CD8-positive, alpha-beta memory T cell (primary cell): ENCODE measurements at regions not wholly inside any gene's neighbourhood (a gene's known extent, or its start where the extent isn't known, plus 50 kb on each side); places are given as distances from the start of the nearest gene placed in this dataset.

ENCODE experiments used
- CTCF ChIA-PET: fragments of 350-600 bp; sonication (Branson Sonifier 250); formaldehyde crosslinking; loops from one replicate; lab custom pipeline; 2021; ENCODE audit warnings: antibody characterized with exemption; lab: Charles Lee
- POLR2A ChIA-PET: fragments of 350-600 bp; sonication (Branson Sonifier 250); formaldehyde crosslinking; loops from one replicate; lab custom pipeline; 2021; ENCODE audit warnings: antibody characterized with exemption; lab: Charles Lee
- DNase-seq, 5 donors: peaks; one replicate each; pipeline versions ENCODE4 v3.0.0 to v3.0.0-alpha.2; 2020 to 2022; ENCODE audit warnings: mixed read lengths in 1 of 5
- H3K27ac ChIP-seq: one replicate; pipeline ENCODE4 v1.7.0; 2013; ENCODE audit warnings: low read depth, mild to moderate bottlenecking, low read length, moderate library complexity
- H3K27me3 ChIP-seq: 2 replicates; pipeline ENCODE4 v1.7.0; 2013; ENCODE audit warnings: low read length, mild to moderate bottlenecking; ENCODE audit not compliant: insufficient read depth, poor library complexity, severe bottlenecking
- H3K36me3 ChIP-seq: 2 replicates; pipeline ENCODE4 v1.7.0; 2013; ENCODE audit warnings: mild to moderate bottlenecking, low read length, moderate library complexity; ENCODE audit not compliant: insufficient read depth
- H3K4me1 ChIP-seq: 2 replicates; pipeline ENCODE4 v1.7.0; 2013; ENCODE audit warnings: mild to moderate bottlenecking, low read length, moderate library complexity; ENCODE audit not compliant: insufficient read depth
- H3K4me3 ChIP-seq: 2 replicates; pipeline ENCODE4 v1.7.0; 2013; ENCODE audit warnings: mild to moderate bottlenecking, low read length
- H3K9me3 ChIP-seq: 2 replicates; pipeline ENCODE4 v1.7.0; 2013; ENCODE audit warnings: mild to moderate bottlenecking, low read length
- H3K27ac Mint-ChIP-seq, 8 donors: one replicate each; pipeline ENCODE4 v1.8.0; 2020 to 2021; ENCODE audit warnings: mixed read lengths in 8 of 8, mild to moderate bottlenecking in 6 of 8, inconsistent platforms in 3 of 8, moderate library complexity in 3 of 8
- H3K27me3 Mint-ChIP-seq, 2 donors: one replicate each; pipeline ENCODE4 v1.8.0; 2020 to 2021; ENCODE audit warnings: mixed read lengths in 2 of 2, mild to moderate bottlenecking in 1 of 2, moderate library complexity in 1 of 2
- H3K36me3 Mint-ChIP-seq, 3 donors: one replicate each; pipeline ENCODE4 v1.8.0; 2020 to 2021; ENCODE audit warnings: mixed read lengths in 3 of 3, inconsistent platforms in 1 of 3, mild to moderate bottlenecking in 1 of 3
- H3K4me1 Mint-ChIP-seq, 3 donors: one replicate each; pipeline ENCODE4 v1.8.0; 2020 to 2021; ENCODE audit warnings: mixed read lengths in 3 of 3, inconsistent platforms in 1 of 3, mild to moderate bottlenecking in 1 of 3
- H3K4me3 Mint-ChIP-seq, 7 donors: one replicate each; pipeline ENCODE4 v1.8.0; 2020 to 2021; ENCODE audit warnings: mixed read lengths in 7 of 7, mild to moderate bottlenecking in 6 of 7, moderate library complexity in 4 of 7, inconsistent platforms in 2 of 7
- H3K9me3 Mint-ChIP-seq, 5 donors: one replicate each; pipeline ENCODE4 v1.8.0; 2020 to 2022; ENCODE audit warnings: mixed read lengths in 5 of 5, mild to moderate bottlenecking in 3 of 5, moderate library complexity in 2 of 5, inconsistent platforms in 1 of 5

DNA sequence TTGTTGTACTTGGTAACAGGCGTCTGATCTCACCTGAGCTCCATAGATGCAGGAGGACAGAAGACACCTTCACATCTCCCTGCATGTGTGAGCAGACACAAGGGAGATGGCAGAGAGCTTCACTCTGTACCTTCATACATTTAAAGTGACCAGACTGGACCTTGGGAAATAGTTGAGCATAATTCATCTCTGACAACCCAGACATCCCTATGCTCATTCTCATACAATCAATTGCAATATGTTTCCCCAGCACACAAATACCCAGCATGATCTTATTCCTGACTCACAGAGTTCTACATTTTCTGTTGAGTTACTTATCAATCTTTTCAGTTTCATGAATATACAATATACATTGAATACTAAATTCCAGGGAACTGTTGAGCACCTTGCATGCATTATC, 488.2 kb upstream of the API5 start:
- ChIA-PET CTCF (no interaction called here), POLR2A (no interaction called here)
- Mint-ChIP-seq H3K36me3 (no peaks in the 10 kb centered on the region), H3K27me3 (no peaks in the 10 kb centered on the region), H3K4me3 (no peak overlapping the region), H3K9me3 (peaks cover 0 to 10% (median 9%) of the 10 kb centered on the region in 5 donors), H3K27ac (no peak overlapping the region), H3K4me1 (no peaks in the 10 kb centered on the region)
- H3K27me3 ChIP-seq = no peaks in the 10 kb centered on the region
- H3K9me3 ChIP-seq = no peaks in the 10 kb centered on the region
- H3K4me1 ChIP-seq = no peaks in the 10 kb centered on the region
- no peaks in the 10 kb centered on the region for H3K36me3 ChIP-seq
- H3K4me3 ChIP-seq = no peak overlapping the region
- H3K27ac ChIP-seq = no peak overlapping the region
- no peak for DNase-seq

DNA sequence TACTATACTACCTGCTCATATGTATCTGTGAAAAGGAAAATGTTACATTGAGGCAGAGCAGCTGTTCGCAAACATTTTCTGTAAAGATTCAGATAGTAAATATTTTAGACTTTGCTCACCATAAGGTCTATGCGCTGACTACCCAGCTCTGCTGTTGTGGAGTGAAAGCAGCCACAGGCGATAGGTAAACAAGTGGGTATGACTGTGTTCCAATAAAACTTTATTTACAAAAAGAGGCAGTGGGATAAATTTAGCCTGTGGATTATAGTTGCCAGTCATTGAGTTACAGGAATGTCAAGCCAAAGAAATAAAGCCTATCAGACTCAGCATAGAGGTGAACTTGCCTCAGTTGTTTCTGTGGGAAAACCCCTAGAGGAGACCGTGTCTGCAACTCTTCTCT, 487.7 kb upstream of the API5 start:
- Histone ChIP-seq H3K27me3 (no peaks in the 10 kb centered on the region), H3K27ac (no peak overlapping the region), H3K36me3 (no peaks in the 10 kb centered on the region), H3K9me3 (no peaks in the 10 kb centered on the region), H3K4me3 (no peak overlapping the region), H3K4me1 (no peaks in the 10 kb centered on the region)
- Mint-ChIP-seq H3K36me3 (no peaks in the 10 kb centered on the region), H3K27me3 (no peaks in the 10 kb centered on the region), H3K4me3 (no peak overlapping the region), H3K4me1 (no peaks in the 10 kb centered on the region), H3K27ac (no peak overlapping the region), H3K9me3 (peaks cover 0 to 12% (median 10%) of the 10 kb centered on the region in 5 donors)
- CTCF ChIA-PET = no interaction called here
- POLR2A ChIA-PET = no interaction called here
- no peak for DNase-seq

DNA sequence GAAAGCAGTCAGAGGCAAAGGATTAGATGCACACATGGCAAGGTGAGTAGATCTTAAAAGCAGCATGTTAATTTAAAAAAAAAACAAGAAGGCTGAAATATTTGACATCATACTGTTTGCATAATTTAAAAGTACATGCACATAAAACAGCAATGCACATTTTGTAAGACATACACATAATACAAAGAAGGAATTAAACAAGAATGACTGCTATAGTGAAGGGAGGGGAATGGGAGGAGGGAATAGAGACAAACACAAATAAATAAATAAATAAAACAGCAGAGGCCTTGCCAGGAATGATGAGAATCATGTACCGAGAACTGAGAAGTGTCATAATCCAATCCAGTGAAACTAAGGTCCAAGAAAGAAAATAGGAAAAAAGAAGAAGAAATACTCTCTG, 486.2 kb upstream of the API5 start:
- peaks cover 0 to 14% (median 10%) of the 10 kb centered on the region in 5 donors for H3K9me3 Mint-ChIP-seq
- no peaks in the 10 kb centered on the region for H3K4me1 ChIP-seq
- ChIA-PET CTCF (no interaction called here), POLR2A (no interaction called here)
- H3K27me3 Mint-ChIP-seq = no peaks in the 10 kb centered on the region
- H3K27me3 ChIP-seq = no peaks in the 10 kb centered on the region
- no peak overlapping the region for H3K4me3 ChIP-seq
- no peak overlapping the region for H3K4me3 Mint-ChIP-seq
- DNase-seq = no peak
- H3K36me3 ChIP-seq = no peaks in the 10 kb centered on the region
- no peaks in the 10 kb centered on the region for H3K9me3 ChIP-seq
- no peaks in the 10 kb centered on the region for H3K36me3 Mint-ChIP-seq
- H3K4me1 Mint-ChIP-seq = no peaks in the 10 kb centered on the region
- H3K27ac Mint-ChIP-seq = no peak overlapping the region
- no peak overlapping the region for H3K27ac ChIP-seq

DNA sequence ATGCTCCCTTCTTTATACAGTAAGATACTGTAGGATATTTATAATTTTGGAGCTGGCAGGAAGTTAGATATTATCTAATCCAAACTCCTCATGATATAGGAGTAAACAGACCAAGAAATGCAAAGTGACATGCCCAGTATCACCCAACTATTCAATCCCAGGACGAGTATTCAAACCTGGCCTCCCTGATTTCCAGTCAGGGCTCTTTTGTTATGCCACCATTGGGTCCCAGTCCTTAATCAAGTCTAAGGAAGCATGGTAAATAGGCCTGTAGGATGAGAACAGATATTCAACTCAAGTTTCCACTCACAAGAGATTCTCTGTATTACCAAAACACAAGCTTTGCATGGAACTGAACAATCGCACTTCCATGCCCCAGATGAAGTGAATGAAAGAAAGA, 484.0 kb upstream of the API5 start:
- DNase-seq = no peak
- CTCF ChIA-PET = no interaction called here

DNA sequence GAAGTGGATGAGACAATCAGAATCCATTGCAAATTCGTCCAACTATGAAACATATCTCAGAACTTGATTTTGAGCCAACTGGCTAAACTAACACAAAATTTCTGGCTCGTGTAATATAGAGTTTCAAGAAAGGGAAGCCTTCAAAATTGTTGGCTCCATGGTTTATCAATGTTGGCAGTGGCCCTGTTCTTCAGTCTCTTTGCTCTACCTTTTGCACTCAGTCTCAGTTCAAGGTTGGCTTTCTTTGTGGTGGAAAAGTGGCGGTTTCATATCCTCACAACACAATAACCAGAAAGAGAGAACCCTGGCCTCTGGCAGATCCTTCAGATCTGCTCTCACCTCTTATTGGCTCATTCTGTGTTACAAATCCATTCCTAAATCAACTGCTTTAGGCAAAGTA, 473.8 kb upstream of the API5 start:
- CTCF ChIA-PET = no interaction called here
- no peaks in the 10 kb centered on the region for H3K27me3 ChIP-seq

More for the DNA sequence above, 484.0 kb upstream of the API5 start:
- Mint-ChIP-seq H3K4me1 (no peaks in the 10 kb centered on the region), H3K4me3 (no peak overlapping the region), H3K27ac (no peak overlapping the region), H3K9me3 (peaks cover 0 to 19% (median 10%) of the 10 kb centered on the region in 5 donors), H3K36me3 (no peaks in the 10 kb centered on the region), H3K27me3 (no peaks in the 10 kb centered on the region)
- Histone ChIP-seq H3K4me1 (no peaks in the 10 kb centered on the region), H3K27ac (no peak overlapping the region), H3K9me3 (no peaks in the 10 kb centered on the region), H3K4me3 (no peak overlapping the region), H3K27me3 (no peaks in the 10 kb centered on the region), H3K36me3 (no peaks in the 10 kb centered on the region)
- POLR2A ChIA-PET = no interaction called here

DNA sequence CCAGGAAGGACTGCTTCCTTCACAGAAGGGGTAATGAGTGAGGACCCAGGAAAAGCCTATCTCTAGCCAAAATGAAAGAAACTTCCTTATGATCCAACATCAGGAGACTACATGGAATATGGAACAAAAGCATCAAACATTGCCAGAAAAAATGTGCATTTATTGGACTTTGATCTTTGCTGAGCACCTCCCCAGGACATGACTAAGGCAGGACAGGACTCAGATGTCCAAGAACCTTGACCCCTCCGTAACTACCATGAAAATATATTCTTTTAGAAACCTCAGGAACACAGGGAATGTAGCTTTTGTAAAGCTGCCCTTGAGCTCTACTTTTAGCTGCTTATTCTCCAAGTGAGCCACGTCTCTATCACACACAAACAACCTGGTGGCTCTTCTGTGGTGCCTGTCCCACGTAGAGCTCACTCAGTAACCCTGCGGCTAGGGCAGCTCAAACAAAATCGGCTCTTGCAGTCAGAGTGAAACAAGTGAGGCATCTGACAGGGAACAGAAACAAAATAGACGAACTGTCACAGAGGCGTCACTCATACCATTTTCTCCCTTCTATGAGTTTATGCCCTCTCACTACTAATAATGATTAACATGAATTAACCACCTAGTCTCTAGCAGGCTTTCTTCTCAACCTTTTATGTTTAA, 471.5 kb upstream of the API5 start:
- ChIA-PET CTCF (no interaction called here), POLR2A (no interaction called here)
- Mint-ChIP-seq H3K36me3 (no peaks in the 10 kb centered on the region), H3K4me3 (no peak overlapping the region), H3K4me1 (no peaks in the 10 kb centered on the region), H3K27me3 (peaks cover 0 to 1% of the 10 kb centered on the region in 2 donors), H3K27ac (no peak overlapping the region), H3K9me3 (peaks cover 0 to 24% (median 4%) of the 10 kb centered on the region in 5 donors)
- Histone ChIP-seq H3K27me3 (no peaks in the 10 kb centered on the region), H3K27ac (no peak overlapping the region), H3K4me1 (no peaks in the 10 kb centered on the region), H3K36me3 (no peaks in the 10 kb centered on the region), H3K9me3 (no peaks in the 10 kb centered on the region), H3K4me3 (no peak overlapping the region)
- DNase-seq = no peak

More for the DNA sequence above, 473.8 kb upstream of the API5 start:
- no peaks in the 10 kb centered on the region for H3K9me3 ChIP-seq
- H3K36me3 Mint-ChIP-seq = no peaks in the 10 kb centered on the region
- no peak for DNase-seq
- H3K4me3 ChIP-seq = no peak overlapping the region
- H3K36me3 ChIP-seq = no peaks in the 10 kb centered on the region
- no peak overlapping the region for H3K27ac Mint-ChIP-seq
- H3K4me1 Mint-ChIP-seq = no peaks in the 10 kb centered on the region
- no peaks in the 10 kb centered on the region for H3K4me1 ChIP-seq
- H3K27ac ChIP-seq = no peak overlapping the region
- H3K4me3 Mint-ChIP-seq = no peak overlapping the region
- H3K27me3 Mint-ChIP-seq = peaks cover 0 to 1% of the 10 kb centered on the region in 2 donors
- POLR2A ChIA-PET = no interaction called here
- H3K9me3 Mint-ChIP-seq = peaks cover 3 to 22% (median 7%) of the 10 kb centered on the region in 5 donors

DNA sequence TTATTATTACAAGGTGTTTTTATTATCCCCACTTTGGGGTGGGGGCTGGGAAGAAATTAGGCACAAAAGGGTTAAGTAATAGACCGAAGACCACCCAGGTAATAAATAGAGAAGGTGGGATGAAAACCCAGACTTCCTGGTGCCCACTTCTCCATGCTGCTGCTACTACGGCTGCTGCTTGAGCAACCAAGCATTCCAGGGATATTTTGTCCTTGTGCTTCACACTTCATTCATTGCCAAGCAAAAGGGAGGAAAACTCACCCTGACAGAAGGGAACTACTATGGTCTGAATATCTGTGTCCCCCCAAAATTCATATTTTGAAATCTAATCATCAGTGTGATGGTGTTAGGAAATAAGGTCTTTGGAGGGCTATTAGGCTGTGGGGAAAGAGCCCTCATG, 470.9 kb upstream of the API5 start:
- H3K4me3 Mint-ChIP-seq = no peak overlapping the region
- no peaks in the 10 kb centered on the region for H3K4me1 Mint-ChIP-seq

DNA sequence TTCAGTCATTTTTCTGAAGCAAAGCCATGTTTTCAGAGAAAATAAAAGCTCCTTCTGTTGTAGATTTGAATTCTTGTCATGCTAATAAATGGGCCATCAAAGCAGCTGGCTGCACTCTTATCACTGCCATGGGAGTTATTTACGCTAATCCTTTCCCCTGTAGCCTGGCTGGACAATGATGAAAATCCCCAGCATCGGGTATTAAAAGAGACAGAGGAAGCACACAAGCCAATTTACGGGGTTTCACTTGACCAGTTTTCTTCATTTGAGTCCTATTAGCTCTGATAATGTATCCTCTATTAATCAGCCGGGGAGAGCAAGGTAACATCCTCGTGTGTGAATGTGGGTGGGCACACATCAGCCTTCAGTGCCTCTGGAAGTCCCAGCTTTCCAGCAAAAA, 470.2 kb upstream of the API5 start:
- Mint-ChIP-seq H3K4me1 (no peaks in the 10 kb centered on the region), H3K27ac (no peak overlapping the region), H3K4me3 (no peak overlapping the region), H3K27me3 (peaks cover 0 to 1% of the 10 kb centered on the region in 2 donors), H3K36me3 (no peaks in the 10 kb centered on the region), H3K9me3 (peaks cover 1 to 22% (median 5%) of the 10 kb centered on the region in 5 donors)
- no peaks in the 10 kb centered on the region for H3K27me3 ChIP-seq
- CTCF ChIA-PET = no interaction called here
- H3K9me3 ChIP-seq = no peaks in the 10 kb centered on the region
- no peak for DNase-seq
- H3K27ac ChIP-seq = no peak overlapping the region
- POLR2A ChIA-PET = no interaction called here
- H3K36me3 ChIP-seq = no peaks in the 10 kb centered on the region
- no peaks in the 10 kb centered on the region for H3K4me1 ChIP-seq
- no peak overlapping the region for H3K4me3 ChIP-seq

More for the DNA sequence above, 470.9 kb upstream of the API5 start:
- Histone ChIP-seq H3K36me3 (no peaks in the 10 kb centered on the region), H3K4me1 (no peaks in the 10 kb centered on the region), H3K27me3 (no peaks in the 10 kb centered on the region), H3K4me3 (no peak overlapping the region), H3K9me3 (no peaks in the 10 kb centered on the region), H3K27ac (no peak overlapping the region)
- ChIA-PET CTCF (no interaction called here), POLR2A (no interaction called here)
- Mint-ChIP-seq H3K36me3 (no peaks in the 10 kb centered on the region), H3K27ac (no peak overlapping the region), H3K27me3 (peaks cover 0 to 1% of the 10 kb centered on the region in 2 donors), H3K9me3 (peaks cover 0 to 24% (median 4%) of the 10 kb centered on the region in 5 donors)
- DNase-seq = no peak
